ENCODE measurements at regions not wholly inside any gene's neighbourhood (a gene's known extent, or its start where the extent isn't known, plus 50 kb on each side); places are given as distances from the start of the nearest gene placed in this dataset.

DNA sequence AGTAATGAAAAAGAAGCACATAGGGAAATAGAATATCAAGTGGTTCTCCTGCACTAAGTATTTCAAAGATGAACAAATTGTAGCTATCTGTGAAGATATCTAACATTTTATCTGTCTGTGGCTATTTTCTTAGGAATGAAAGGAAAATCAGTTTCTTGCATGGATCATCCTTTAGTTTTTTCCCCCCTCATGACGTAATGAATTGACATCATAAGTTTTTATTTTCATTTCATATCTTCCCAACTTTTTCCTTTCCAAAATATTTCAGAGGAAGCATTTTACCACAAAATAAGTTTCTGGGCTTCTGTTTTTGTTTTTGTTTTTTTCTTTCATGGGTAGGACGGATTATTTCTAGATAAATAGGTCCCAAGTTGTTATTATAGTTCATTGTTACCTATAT, 996.6 kb downstream of the TMEM121 start (continued):
- TF ChIP-seq, protein P1, sequence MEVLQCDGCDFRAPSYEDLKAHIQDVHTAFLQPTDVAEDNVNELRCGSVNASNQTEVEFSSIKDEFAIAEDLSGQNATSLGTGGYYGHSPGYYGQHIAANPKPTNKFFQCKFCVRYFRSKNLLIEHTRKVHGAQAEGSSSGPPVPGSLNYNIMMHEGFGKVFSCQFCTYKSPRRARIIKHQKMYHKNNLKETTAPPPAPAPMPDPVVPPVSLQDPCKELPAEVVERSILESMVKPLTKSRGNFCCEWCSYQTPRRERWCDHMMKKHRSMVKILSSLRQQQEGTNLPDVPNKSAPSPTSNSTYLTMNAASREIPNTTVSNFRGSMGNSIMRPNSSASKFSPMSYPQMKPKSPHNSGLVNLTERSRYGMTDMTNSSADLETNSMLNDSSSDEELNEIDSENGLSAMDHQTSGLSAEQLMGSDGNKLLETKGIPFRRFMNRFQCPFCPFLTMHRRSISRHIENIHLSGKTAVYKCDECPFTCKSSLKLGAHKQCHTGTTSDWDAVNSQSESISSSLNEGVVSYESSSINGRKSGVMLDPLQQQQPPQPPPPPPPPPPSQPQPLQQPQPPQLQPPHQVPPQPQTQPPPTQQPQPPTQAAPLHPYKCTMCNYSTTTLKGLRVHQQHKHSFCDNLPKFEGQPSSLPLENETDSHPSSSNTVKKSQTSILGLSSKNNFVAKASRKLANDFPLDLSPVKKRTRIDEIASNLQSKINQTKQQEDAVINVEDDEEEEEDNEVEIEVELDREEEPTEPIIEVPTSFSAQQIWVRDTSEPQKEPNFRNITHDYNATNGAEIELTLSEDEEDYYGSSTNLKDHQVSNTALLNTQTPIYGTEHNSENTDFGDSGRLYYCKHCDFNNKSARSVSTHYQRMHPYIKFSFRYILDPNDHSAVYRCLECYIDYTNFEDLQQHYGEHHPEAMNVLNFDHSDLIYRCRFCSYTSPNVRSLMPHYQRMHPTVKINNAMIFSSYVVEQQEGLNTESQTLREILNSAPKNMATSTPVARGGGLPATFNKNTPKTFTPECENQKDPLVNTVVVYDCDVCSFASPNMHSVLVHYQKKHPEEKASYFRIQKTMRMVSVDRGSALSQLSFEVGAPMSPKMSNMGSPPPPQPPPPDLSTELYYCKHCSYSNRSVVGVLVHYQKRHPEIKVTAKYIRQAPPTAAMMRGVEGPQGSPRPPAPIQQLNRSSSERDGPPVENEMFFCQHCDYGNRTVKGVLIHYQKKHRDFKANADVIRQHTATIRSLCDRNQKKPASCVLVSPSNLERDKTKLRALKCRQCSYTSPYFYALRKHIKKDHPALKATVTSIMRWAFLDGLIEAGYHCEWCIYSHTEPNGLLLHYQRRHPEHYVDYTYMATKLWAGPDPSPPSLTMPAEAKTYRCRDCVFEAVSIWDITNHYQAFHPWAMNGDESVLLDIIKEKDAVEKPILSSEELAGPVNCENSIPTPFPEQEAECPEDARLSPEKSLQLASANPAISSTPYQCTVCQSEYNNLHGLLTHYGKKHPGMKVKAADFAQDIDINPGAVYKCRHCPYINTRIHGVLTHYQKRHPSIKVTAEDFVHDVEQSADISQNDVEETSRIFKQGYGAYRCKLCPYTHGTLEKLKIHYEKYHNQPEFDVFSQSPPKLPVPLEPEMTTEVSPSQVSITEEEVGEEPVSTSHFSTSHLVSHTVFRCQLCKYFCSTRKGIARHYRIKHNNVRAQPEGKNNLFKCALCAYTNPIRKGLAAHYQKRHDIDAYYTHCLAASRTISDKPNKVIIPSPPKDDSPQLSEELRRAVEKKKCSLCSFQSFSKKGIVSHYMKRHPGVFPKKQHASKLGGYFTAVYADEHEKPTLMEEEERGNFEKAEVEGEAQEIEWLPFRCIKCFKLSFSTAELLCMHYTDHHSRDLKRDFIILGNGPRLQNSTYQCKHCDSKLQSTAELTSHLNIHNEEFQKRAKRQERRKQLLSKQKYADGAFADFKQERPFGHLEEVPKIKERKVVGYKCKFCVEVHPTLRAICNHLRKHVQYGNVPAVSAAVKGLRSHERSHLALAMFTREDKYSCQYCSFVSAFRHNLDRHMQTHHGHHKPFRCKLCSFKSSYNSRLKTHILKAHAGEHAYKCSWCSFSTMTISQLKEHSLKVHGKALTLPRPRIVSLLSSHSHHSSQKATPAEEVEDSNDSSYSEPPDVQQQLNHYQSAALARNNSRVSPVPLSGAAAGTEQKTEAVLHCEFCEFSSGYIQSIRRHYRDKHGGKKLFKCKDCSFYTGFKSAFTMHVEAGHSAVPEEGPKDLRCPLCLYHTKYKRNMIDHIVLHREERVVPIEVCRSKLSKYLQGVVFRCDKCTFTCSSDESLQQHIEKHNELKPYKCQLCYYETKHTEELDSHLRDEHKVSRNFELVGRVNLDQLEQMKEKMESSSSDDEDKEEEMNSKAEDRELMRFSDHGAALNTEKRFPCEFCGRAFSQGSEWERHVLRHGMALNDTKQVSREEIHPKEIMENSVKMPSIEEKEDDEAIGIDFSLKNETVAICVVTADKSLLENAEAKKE (CRISPR knock-in tag; IDR thresholded peaks at IDR 0.05) = no peak

DNA sequence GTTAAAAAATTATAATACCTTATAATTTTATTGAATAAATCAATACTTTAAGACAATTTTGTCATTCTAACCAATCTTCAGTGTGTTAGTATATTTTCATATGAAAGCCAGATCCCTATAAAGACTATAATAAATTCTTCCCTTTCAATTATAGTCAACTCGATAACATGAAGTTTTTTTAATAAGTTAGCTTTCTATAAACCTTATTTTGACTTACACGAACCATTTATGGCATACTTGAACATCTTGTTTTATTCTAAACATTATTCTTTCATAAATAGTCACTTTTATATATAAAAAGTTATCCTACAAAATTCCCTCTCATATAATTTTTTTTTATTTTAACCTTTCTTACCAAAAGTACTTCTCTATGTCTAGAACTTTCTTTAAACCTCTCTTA, 1002.3 kb downstream of the TMEM121 start:
- H3K9me2 ChIP-seq (ENCODE audit: insufficient read depth) = no peaks in the 10 kb centered on the region
- Mint-ChIP-seq H3K36me3 (ENCODE audit: low read depth) (peaks cover 30% of the 10 kb centered on the region), H3K4me3 (no peak overlapping the region), H3K27ac (no peak overlapping the region), H3K4me1 (no peaks in the 10 kb centered on the region), H3K9me3 (peaks cover 85% of the 10 kb centered on the region), H3K27me3 (ENCODE audit: insufficient read depth, low read depth, poor library complexity) (peaks cover 4% of the 10 kb centered on the region)
- no peak overlapping the region for H3K4me3 ChIP-seq
- H4K20me1 ChIP-seq (replicated peaks; ENCODE audit: insufficient read depth) = no peaks in the 10 kb centered on the region
- no peaks in the 10 kb centered on the region for H3F3A ChIP-seq (replicated peaks; ENCODE audit: low read depth)
- H3K36me3 ChIP-seq (ENCODE audit: insufficient read depth) = peaks cover 28% of the 10 kb centered on the region
- no peaks in the 10 kb centered on the region for H3K27me3 ChIP-seq (ENCODE audit: insufficient read depth)
- H3K79me2 ChIP-seq (replicated peaks; ENCODE audit: insufficient read depth) = no peaks in the 10 kb centered on the region
- DNase-seq (ENCODE audit: low spot score) (peak; percentile 13), ATAC-seq (no peak)
- TF ChIP-seq EZH2 (IDR thresholded peaks at IDR 0.05; ENCODE audit: low read depth, unreplicated experiment) (no peak), CREB1 (CRISPR knock-in tag; IDR thresholded peaks at IDR 0.05; ENCODE audit: low read depth) (no peak), STAT1 (IDR thresholded peaks at IDR 0.05; ENCODE audit: unreplicated experiment) (no peak)
- no peak overlapping the region for H3K27ac ChIP-seq (ENCODE audit: low read depth)
- no peak overlapping the region for H2AFZ ChIP-seq
- H3K4me1 ChIP-seq (ENCODE audit: insufficient read depth) = no peaks in the 10 kb centered on the region
- no peak overlapping the region for H3K4me2 ChIP-seq

DNA sequence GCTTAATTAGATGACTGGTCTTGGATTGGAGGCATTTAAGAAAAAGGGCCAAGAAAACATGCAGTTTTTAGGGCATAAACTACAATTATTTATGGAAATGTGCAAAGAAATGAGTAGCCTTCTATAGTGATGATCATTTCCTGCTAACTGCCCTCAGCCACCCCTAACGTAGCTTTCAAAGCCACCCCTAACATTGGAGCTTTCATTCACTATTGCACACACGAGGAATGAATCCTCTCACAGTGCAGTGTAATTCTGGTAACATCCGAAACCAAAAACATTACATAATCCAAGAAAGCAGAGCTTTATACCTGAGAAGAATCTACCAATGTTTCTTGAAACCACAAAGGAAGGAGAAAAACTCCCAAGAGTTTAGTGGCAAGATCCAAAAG, 1003.6 kb downstream of the TMEM121 start:
- Mint-ChIP-seq H3K9me3 (peaks cover 85% of the 10 kb centered on the region), H3K27me3 (ENCODE audit: insufficient read depth, low read depth, poor library complexity) (peaks cover 1% of the 10 kb centered on the region), H3K27ac (no peak overlapping the region), H3K36me3 (ENCODE audit: low read depth) (peaks cover 29% of the 10 kb centered on the region), H3K4me1 (no peaks in the 10 kb centered on the region), H3K4me3 (no peak overlapping the region)
- Histone ChIP-seq H3K27ac (ENCODE audit: low read depth) (no peak overlapping the region), H4K20me1 (replicated peaks; ENCODE audit: insufficient read depth) (no peaks in the 10 kb centered on the region), H3K4me2 (no peak overlapping the region), H3K27me3 (ENCODE audit: insufficient read depth) (no peaks in the 10 kb centered on the region), H3K4me1 (ENCODE audit: insufficient read depth) (no peaks in the 10 kb centered on the region), H2AFZ (no peak overlapping the region), H3K9me2 (ENCODE audit: insufficient read depth) (no peaks in the 10 kb centered on the region), H3K36me3 (ENCODE audit: insufficient read depth) (peaks cover 22% of the 10 kb centered on the region), H3K4me3 (no peak overlapping the region), H3F3A (replicated peaks; ENCODE audit: low read depth) (no peaks in the 10 kb centered on the region), H3K79me2 (replicated peaks; ENCODE audit: insufficient read depth) (no peaks in the 10 kb centered on the region)
- ATAC-seq = no peak
- no peak for DNase-seq (ENCODE audit: low spot score)
- TF ChIP-seq, protein P2, sequence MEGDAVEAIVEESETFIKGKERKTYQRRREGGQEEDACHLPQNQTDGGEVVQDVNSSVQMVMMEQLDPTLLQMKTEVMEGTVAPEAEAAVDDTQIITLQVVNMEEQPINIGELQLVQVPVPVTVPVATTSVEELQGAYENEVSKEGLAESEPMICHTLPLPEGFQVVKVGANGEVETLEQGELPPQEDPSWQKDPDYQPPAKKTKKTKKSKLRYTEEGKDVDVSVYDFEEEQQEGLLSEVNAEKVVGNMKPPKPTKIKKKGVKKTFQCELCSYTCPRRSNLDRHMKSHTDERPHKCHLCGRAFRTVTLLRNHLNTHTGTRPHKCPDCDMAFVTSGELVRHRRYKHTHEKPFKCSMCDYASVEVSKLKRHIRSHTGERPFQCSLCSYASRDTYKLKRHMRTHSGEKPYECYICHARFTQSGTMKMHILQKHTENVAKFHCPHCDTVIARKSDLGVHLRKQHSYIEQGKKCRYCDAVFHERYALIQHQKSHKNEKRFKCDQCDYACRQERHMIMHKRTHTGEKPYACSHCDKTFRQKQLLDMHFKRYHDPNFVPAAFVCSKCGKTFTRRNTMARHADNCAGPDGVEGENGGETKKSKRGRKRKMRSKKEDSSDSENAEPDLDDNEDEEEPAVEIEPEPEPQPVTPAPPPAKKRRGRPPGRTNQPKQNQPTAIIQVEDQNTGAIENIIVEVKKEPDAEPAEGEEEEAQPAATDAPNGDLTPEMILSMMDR (conservative IDR thresholded peaks at IDR 0.05; ENCODE audit: low read depth in 2 of 2) = no peak
- TF ChIP-seq NANOG (IDR thresholded peaks at IDR 0.05; ENCODE audit: borderline replicate concordance) = no peak
- TF ChIP-seq ZNF331 (CRISPR knock-in tag; IDR thresholded peaks at IDR 0.05; ENCODE audit: low read depth) = no peak
- no peak for TF ChIP-seq STAT1 (IDR thresholded peaks at IDR 0.05; ENCODE audit: unreplicated experiment)
- no peak for TF ChIP-seq JUNB (IDR thresholded peaks at IDR 0.05; ENCODE audit: unreplicated experiment)
- no peak for TF ChIP-seq CREB1 (CRISPR knock-in tag; IDR thresholded peaks at IDR 0.05; ENCODE audit: low read depth)
- TF ChIP-seq ZNF114 (CRISPR knock-in tag; IDR thresholded peaks at IDR 0.05) = no peak
